K562 (cell line): ENCODE measurements at regions not wholly inside any gene's neighbourhood (a gene's known extent, or its start where the extent isn't known, plus 50 kb on each side); places are given as distances from the start of the nearest gene placed in this dataset.

Source experiments
- ATAC-seq: fragments of 200-7000 bp; cut with Tn5 transposase; 3 replicates; pipeline ENCODE4 v1.9.1; 2020; ENCODE audit warnings: moderate library complexity
- BruUV-seq: library from RNA; stranded (reverse); fragments of 400-500 nt; replicated peaks from 2 replicates; lab custom pipeline; 2021; lab: Mats Ljungman, UMichigan
- CTCF ChIA-PET: fragments of 300-600 bp; formaldehyde crosslinking; extraction: SDS; loops from one replicate; lab custom pipeline; 2021; ENCODE audit warnings: low intra/inter-chr PET ratio; lab: Yijun Ruan, JAX
- POLR2A ChIA-PET: fragments of 300-600, 350-650 bp; sonication (Branson Sonifier 250); formaldehyde crosslinking; extraction: SDS; loops from one replicate; lab custom pipeline; 2021; ENCODE audit warnings: antibody characterized with exemption, inconsistent platforms; lab: Yijun Ruan, JAX
- DNase-seq, 4 experiments: peaks; one replicate each; pipeline versions ENCODE4 v3.0.0 to v3.0.0-alpha.2; 2011 to 2018; ENCODE audit warnings: low spot score in 3 of 4, mixed read lengths in 3 of 4; ENCODE audit errors: extremely low read depth in 1 of 4
- FAIRE-seq: peaks from 2 replicates; lab custom pipeline; 2011; peaks lifted over from hg19 to GRCh38; lab: Jason Lieb, UNC
- H2AFZ ChIP-seq: 2 replicates; pipeline ENCODE4 v1.6.0; 2011; ENCODE audit warnings: low read depth, low read length, control low read depth, inconsistent platforms
- H3K27ac ChIP-seq: fragments of 200-600 bp; 3 replicates; pipeline ENCODE4 v1.8.0; 2011; ENCODE audit warnings: low read depth, mild to moderate bottlenecking, control low read depth, inconsistent platforms, low read length, moderate library complexity, mixed read lengths; ENCODE audit errors: extremely low read depth
- H3K27me3 ChIP-seq, 2 experiments: fragments of 300-600 bp in 1 of 2; 2 replicates in 1 of 2; 3 replicates in 1 of 2; pipeline versions ENCODE4 v1.6.0 to v1.8.0; 2011; ENCODE audit warnings: inconsistent platforms in 2 of 2, low read length in 2 of 2, mild to moderate bottlenecking in 1 of 2, mixed read lengths in 1 of 2, moderate library complexity in 1 of 2; ENCODE audit not compliant: control insufficient read depth in 2 of 2, insufficient read depth in 2 of 2
- H3K36me3 ChIP-seq: fragments of 300-600 bp; 3 replicates; pipeline ENCODE4 v1.8.0; 2011; ENCODE audit warnings: mild to moderate bottlenecking, low read length, inconsistent platforms; ENCODE audit not compliant: control insufficient read depth, insufficient read depth
- H3K4me1 ChIP-seq, 2 experiments: fragments of 200-600 bp in 1 of 2; replicated peaks in 1 of 2; 2 replicates in 1 of 2; 3 replicates in 1 of 2; pipeline versions ENCODE4 v1.5.1 to v1.8.0; 2011; ENCODE audit warnings: inconsistent platforms in 2 of 2, low read length in 2 of 2, mild to moderate bottlenecking in 1 of 2, mixed read lengths in 1 of 2, moderate library complexity in 1 of 2; ENCODE audit not compliant: control insufficient read depth in 2 of 2, insufficient read depth in 2 of 2
- H3K4me2 ChIP-seq: 2 replicates; pipeline ENCODE4 v1.6.1; 2011; ENCODE audit warnings: low read length, control low read depth, inconsistent platforms, mixed read lengths; ENCODE audit not compliant: insufficient read depth
- H3K4me3 ChIP-seq: fragments of 200-600 bp; sonication (generic), shearing (Covaris generic); 2 replicates; pipeline ENCODE4 v1.5.1; 2016; ENCODE audit warnings: control low read depth, inconsistent platforms
- H3K79me2 ChIP-seq: fragments of 200-600 bp; 3 replicates; pipeline ENCODE4 v1.8.0; 2011; ENCODE audit warnings: low read length, inconsistent platforms; ENCODE audit not compliant: control insufficient read depth, insufficient read depth
- H3K9ac ChIP-seq, 2 experiments: 2 replicates each; pipeline versions ENCODE4 v1.6.0 to v1.6.1; 2011; ENCODE audit warnings: low read depth in 2 of 2, low read length in 2 of 2, control low read depth in 1 of 2, inconsistent platforms in 1 of 2, mild to moderate bottlenecking in 1 of 2, mixed read lengths in 1 of 2; ENCODE audit not compliant: insufficient read depth in 1 of 2
- H3K9me1 ChIP-seq: one replicate; pipeline ENCODE4 v1.6.0; 2011; ENCODE audit warnings: inconsistent platforms, mild to moderate bottlenecking, low read length, moderate library complexity; ENCODE audit not compliant: control insufficient read depth, insufficient read depth
- H3K9me3 ChIP-seq: replicated peaks from 2 replicates; pipeline ENCODE4 v1.5.1; 2011; ENCODE audit warnings: low read depth, low read length, inconsistent platforms; ENCODE audit not compliant: control insufficient read depth, insufficient read depth
- H4K20me1 ChIP-seq: replicated peaks from 2 replicates; pipeline ENCODE4 v1.6.1; 2011; ENCODE audit warnings: low read length, inconsistent platforms, mixed read lengths; ENCODE audit not compliant: control insufficient read depth, insufficient read depth
- EHMT2 ChIP-seq: fragments of 450-650 bp; IDR thresholded peaks from 2 replicates; pipeline ENCODE4 v1.6.1; 2018; ENCODE audit warnings: antibody characterized with exemption
- MAFG ChIP-seq: fragments of 450-650 bp; conservative IDR thresholded peaks from 2 replicates; pipeline ENCODE4 v1.6.1; 2016; ENCODE audit warnings: missing genetic modification characterization, missing compliant biosample characterization
- SP1 ChIP-seq: sonication (generic); formaldehyde crosslinking; IDR thresholded peaks from 2 replicates; pipeline ENCODE4 v1.8.1; 2022; ENCODE audit warnings: mild to moderate bottlenecking, missing genetic modification reagents
- ZNF384 ChIP-seq: IDR thresholded peaks from 2 replicates; pipeline ENCODE4 v1.6.1; 2012; ENCODE audit warnings: low read depth, low read length, improper control_type of control experiment
- ZNF507 ChIP-seq: conservative IDR thresholded peaks from 2 replicates; pipeline ENCODE4 v1.6.1; 2017; ENCODE audit warnings: missing genetic modification characterization, missing compliant biosample characterization
- WGBS: fragments of 100-300 bp; shearing (Covaris generic); methylation state at CpG from one replicate; pipeline ENCODE4 v1.1.6; 2016; ENCODE audit warnings: low coverage, mixed read lengths; ENCODE audit not compliant: insufficient coverage; ENCODE audit errors: missing lambda C conversion rate; 5-methylcytosine and 5-hydroxymethylcytosine counted together
- in situ Hi-C: fragments of 300-500 bp; cut with MboI; formaldehyde crosslinking; loops from 4 replicates; pipeline ENCODE4 v1.15.0; 2018; ENCODE audit warnings: inconsistent platforms, mixed read lengths
- intact Hi-C: fragments of 100-400 bp; cut with micrococcal nuclease; formaldehyde crosslinking; loops from 2 replicates; pipeline ENCODE4 v1.14.2; 2022
- TF ChIP-seq, protein P1 (sequence below): sonication (generic); formaldehyde crosslinking; IDR thresholded peaks from 2 replicates; pipeline ENCODE4 v1.8.1; 2023; ENCODE audit warnings: missing genetic modification reagents, mild to moderate bottlenecking, borderline replicate concordance

DNA sequence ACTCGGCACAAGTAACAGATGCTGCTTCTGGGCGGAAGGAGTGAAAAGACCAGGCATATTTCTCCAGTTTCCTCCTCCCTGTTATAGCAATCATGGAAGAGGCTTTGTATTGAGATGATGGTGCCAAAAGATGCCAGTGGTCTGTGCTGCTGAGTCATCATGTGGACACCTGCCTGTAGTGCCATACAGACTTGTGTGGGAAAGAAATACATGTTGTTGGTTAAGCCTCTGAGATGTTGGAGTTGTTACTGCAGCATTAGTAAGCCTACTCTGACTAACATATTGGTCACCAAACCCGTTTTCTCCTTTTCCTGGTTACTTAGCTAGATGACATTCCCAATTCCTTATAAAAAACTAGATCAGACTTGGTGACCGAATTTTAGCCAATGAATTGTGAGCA lies 356.9 kb downstream of the ZNF521 start:
- CTCF ChIA-PET = no interaction called here
- in situ Hi-C loops (no loop called here), intact Hi-C loops (no loop called here)
- Histone ChIP-seq H3K9me1 (no peaks in the 10 kb centered on the region), H3K4me1 (no peaks in the 10 kb centered on the region), H3K27me3 (no peaks in the 10 kb centered on the region), H3K27ac (no peak overlapping the region), H3K36me3 (no peaks in the 10 kb centered on the region), H3K79me2 (no peaks in the 10 kb centered on the region), H4K20me1 (no peaks in the 10 kb centered on the region), H2AFZ (no peak overlapping the region), H3K9ac (no peak overlapping the region), H3K4me3 (no peak overlapping the region), H3K9me3 (no peaks in the 10 kb centered on the region), H3K4me2 (no peak overlapping the region)
- FAIRE-seq = no peak
- TF ChIP-seq, protein P1, sequence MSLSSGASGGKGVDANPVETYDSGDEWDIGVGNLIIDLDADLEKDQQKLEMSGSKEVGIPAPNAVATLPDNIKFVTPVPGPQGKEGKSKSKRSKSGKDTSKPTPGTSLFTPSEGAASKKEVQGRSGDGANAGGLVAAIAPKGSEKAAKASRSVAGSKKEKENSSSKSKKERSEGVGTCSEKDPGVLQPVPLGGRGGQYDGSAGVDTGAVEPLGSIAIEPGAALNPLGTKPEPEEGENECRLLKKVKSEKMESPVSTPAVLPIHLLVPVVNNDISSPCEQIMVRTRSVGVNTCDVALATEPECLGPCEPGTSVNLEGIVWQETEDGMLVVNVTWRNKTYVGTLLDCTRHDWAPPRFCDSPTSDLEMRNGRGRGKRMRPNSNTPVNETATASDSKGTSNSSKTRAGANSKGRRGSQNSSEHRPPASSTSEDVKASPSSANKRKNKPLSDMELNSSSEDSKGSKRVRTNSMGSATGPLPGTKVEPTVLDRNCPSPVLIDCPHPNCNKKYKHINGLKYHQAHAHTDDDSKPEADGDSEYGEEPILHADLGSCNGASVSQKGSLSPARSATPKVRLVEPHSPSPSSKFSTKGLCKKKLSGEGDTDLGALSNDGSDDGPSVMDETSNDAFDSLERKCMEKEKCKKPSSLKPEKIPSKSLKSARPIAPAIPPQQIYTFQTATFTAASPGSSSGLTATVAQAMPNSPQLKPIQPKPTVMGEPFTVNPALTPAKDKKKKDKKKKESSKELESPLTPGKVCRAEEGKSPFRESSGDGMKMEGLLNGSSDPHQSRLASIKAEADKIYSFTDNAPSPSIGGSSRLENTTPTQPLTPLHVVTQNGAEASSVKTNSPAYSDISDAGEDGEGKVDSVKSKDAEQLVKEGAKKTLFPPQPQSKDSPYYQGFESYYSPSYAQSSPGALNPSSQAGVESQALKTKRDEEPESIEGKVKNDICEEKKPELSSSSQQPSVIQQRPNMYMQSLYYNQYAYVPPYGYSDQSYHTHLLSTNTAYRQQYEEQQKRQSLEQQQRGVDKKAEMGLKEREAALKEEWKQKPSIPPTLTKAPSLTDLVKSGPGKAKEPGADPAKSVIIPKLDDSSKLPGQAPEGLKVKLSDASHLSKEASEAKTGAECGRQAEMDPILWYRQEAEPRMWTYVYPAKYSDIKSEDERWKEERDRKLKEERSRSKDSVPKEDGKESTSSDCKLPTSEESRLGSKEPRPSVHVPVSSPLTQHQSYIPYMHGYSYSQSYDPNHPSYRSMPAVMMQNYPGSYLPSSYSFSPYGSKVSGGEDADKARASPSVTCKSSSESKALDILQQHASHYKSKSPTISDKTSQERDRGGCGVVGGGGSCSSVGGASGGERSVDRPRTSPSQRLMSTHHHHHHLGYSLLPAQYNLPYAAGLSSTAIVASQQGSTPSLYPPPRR (CRISPR knock-in tag) = no peak
- TF ChIP-seq ZNF384 (no peak), EHMT2 (no peak), SP1 (no peak), ZNF507 (tag) (no peak), MAFG (peak; percentile 15; the same call in 1 of the 2 replicates)
- no peak for ATAC-seq
- no peak for DNase-seq
- no TSS peak for BruUV-seq
- POLR2A ChIA-PET = no interaction called here
- WGBS = 1% methylated on average over 4 of the region's 4 CpGs
